ENCODE measurements at regions not wholly inside any gene's neighbourhood (a gene's known extent, or its start where the extent isn't known, plus 50 kb on each side); places are given as distances from the start of the nearest gene placed in this dataset.

GRCh38 chr22:27680636-27681035 lies 120.9 kb downstream of the MN1 start:
- no peak for TF ChIP-seq EZH2 (IDR thresholded peaks at IDR 0.05; ENCODE audit: borderline replicate concordance, insufficient read depth, low read depth, low read length, poor library complexity, severe bottlenecking)
- TF ChIP-seq CTCF (IDR thresholded peaks at IDR 0.05), result no peak
- no peak overlapping the region for H3K27ac Mint-ChIP-seq
- H3K27me3 Mint-ChIP-seq, result peaks cover 3% of the 10 kb centered on the region
- POLR2A ChIA-PET, result no interaction called here
- no peak overlapping the region for H3K4me3 ChIP-seq (ENCODE audit: control extremely low read depth in 1 of 5, extremely low read depth in 1 of 5, insufficient read depth in 1 of 5, low read depth in 2 of 5, low read length in 4 of 5)
- no peak overlapping the region for H2AFZ ChIP-seq (ENCODE audit: insufficient read depth, low read depth, low read length, poor library complexity, severe bottlenecking)
- DNase-seq (no peak), ATAC-seq (ENCODE audit: low read depth) (no peak)
- H3K79me2 ChIP-seq (ENCODE audit: control insufficient read depth, insufficient read depth, low read length), result no peaks in the 10 kb centered on the region
- intact Hi-C loops (cut with micrococcal nuclease), result no loop called here
- no peaks in the 10 kb centered on the region for H3K9me3 Mint-ChIP-seq (ENCODE audit: insufficient read depth)
- H3K4me1 Mint-ChIP-seq, result no peaks in the 10 kb centered on the region
- no peak overlapping the region for H3K9ac ChIP-seq (ENCODE audit: low read length)
- H3K9me3 ChIP-seq (ENCODE audit: control extremely low read depth in 1 of 3, control insufficient read depth in 2 of 3, insufficient read depth in 1 of 3, low read length in 2 of 3), result no peaks in the 10 kb centered on the region
- H3K4me2 ChIP-seq (replicated peaks; ENCODE audit: low read depth, low read length, poor library complexity, severe bottlenecking), result no peak overlapping the region
- no peak overlapping the region for H3K27ac ChIP-seq (ENCODE audit: low read length in 2 of 2)
- WGBS (ENCODE audit: insufficient coverage), result 85% methylated on average over 7 of the region's 7 CpGs
- CTCF ChIA-PET, result no interaction called here
- H3K36me3 ChIP-seq (replicated peaks in 1 of 2; ENCODE audit: control extremely low read depth in 1 of 2, control insufficient read depth in 1 of 2, extremely low read depth in 1 of 2, insufficient read depth in 2 of 2, low read length in 1 of 2), result no peaks in the 10 kb centered on the region
- H3K4me3 Mint-ChIP-seq, result no peak overlapping the region
- no peaks in the 10 kb centered on the region for H3K27me3 ChIP-seq (replicated peaks in 1 of 4; ENCODE audit: control extremely low read depth in 1 of 4, control insufficient read depth in 3 of 4, insufficient read depth in 4 of 4, low read length in 3 of 4)
- H4K20me1 ChIP-seq (ENCODE audit: control insufficient read depth, insufficient read depth, low read length, poor library complexity, severe bottlenecking), result no peaks in the 10 kb centered on the region
- no peaks in the 10 kb centered on the region for H3K4me1 ChIP-seq (ENCODE audit: control insufficient read depth in 2 of 2, insufficient read depth in 2 of 2, low read length in 2 of 2)

GRCh38 chr22:27681037-27681436 lies 120.5 kb downstream of the MN1 start:
- no peak for ATAC-seq (ENCODE audit: low read depth)
- ChIA-PET CTCF (no interaction called here), POLR2A (no interaction called here)
- Histone ChIP-seq H2AFZ (ENCODE audit: insufficient read depth, low read depth, low read length, poor library complexity, severe bottlenecking) (no peak overlapping the region), H3K4me2 (replicated peaks; ENCODE audit: low read depth, low read length, poor library complexity, severe bottlenecking) (no peak overlapping the region), H3K27me3 (replicated peaks in 1 of 4; ENCODE audit: control extremely low read depth in 1 of 4, control insufficient read depth in 3 of 4, insufficient read depth in 4 of 4, low read length in 3 of 4) (no peaks in the 10 kb centered on the region), H3K9ac (ENCODE audit: low read length) (no peak overlapping the region), H3K4me1 (ENCODE audit: control insufficient read depth in 2 of 2, insufficient read depth in 2 of 2, low read length in 2 of 2) (no peaks in the 10 kb centered on the region), H3K79me2 (ENCODE audit: control insufficient read depth, insufficient read depth, low read length) (no peaks in the 10 kb centered on the region), H3K4me3 (ENCODE audit: control extremely low read depth in 1 of 5, extremely low read depth in 1 of 5, insufficient read depth in 1 of 5, low read depth in 2 of 5, low read length in 4 of 5) (no peak overlapping the region), H3K36me3 (replicated peaks in 1 of 2; ENCODE audit: control extremely low read depth in 1 of 2, control insufficient read depth in 1 of 2, extremely low read depth in 1 of 2, insufficient read depth in 2 of 2, low read length in 1 of 2) (no peaks in the 10 kb centered on the region), H3K9me3 (ENCODE audit: control extremely low read depth in 1 of 3, control insufficient read depth in 2 of 3, insufficient read depth in 1 of 3, low read length in 2 of 3) (no peaks in the 10 kb centered on the region), H3K27ac (ENCODE audit: low read length in 2 of 2) (no peak overlapping the region), H4K20me1 (ENCODE audit: control insufficient read depth, insufficient read depth, low read length, poor library complexity, severe bottlenecking) (no peaks in the 10 kb centered on the region)
- Mint-ChIP-seq H3K4me3 (no peak overlapping the region), H3K27me3 (peaks cover 3% of the 10 kb centered on the region), H3K27ac (no peak overlapping the region), H3K9me3 (ENCODE audit: insufficient read depth) (no peaks in the 10 kb centered on the region), H3K4me1 (no peaks in the 10 kb centered on the region)
- TF ChIP-seq CTCF (IDR thresholded peaks at IDR 0.05) (no peak), EZH2 (IDR thresholded peaks at IDR 0.05; ENCODE audit: borderline replicate concordance, insufficient read depth, low read depth, low read length, poor library complexity, severe bottlenecking) (no peak)
- 80% methylated on average over 2 of the region's 3 CpGs for WGBS (ENCODE audit: insufficient coverage)
- intact Hi-C loops (cut with micrococcal nuclease), result no loop called here
- no peak for DNase-seq
